GM13977 (cell line): ENCODE measurements at regions not wholly inside any gene's neighbourhood (a gene's known extent, or its start where the extent isn't known, plus 50 kb on each side); places are given as distances from the start of the nearest gene placed in this dataset.

Experiments used
- DNase-seq: peaks from one replicate; pipeline ENCODE4 v3.0.0; 2012; ENCODE audit warnings: low spot score
- CTCF ChIP-seq: IDR thresholded peaks from 2 replicates; pipeline ENCODE4 v1.5.1; 2012; ENCODE audit warnings: mild to moderate bottlenecking, control low read depth; ENCODE audit not compliant: insufficient read depth; ENCODE audit errors: extremely low read depth, missing control alignments
- in situ Hi-C: fragments of 300-500 bp; cut with MboI; formaldehyde crosslinking; loops from one replicate; pipeline ENCODE4 v1.12.0; 2022; ENCODE audit warnings: low sequenced_read_pairs, low pct_unique_long_range_greater_than_20kb, mixed read lengths, inconsistent platforms; ENCODE audit not compliant: unreplicated experiment

- TF ChIP-seq CTCF: no peak
- in situ Hi-C loops: no loop called here
- no peak for DNase-seq
Observed at GRCh38 chr2:18339326-18339725, 221.1 kb downstream of the RDH14 start.

DNA sequence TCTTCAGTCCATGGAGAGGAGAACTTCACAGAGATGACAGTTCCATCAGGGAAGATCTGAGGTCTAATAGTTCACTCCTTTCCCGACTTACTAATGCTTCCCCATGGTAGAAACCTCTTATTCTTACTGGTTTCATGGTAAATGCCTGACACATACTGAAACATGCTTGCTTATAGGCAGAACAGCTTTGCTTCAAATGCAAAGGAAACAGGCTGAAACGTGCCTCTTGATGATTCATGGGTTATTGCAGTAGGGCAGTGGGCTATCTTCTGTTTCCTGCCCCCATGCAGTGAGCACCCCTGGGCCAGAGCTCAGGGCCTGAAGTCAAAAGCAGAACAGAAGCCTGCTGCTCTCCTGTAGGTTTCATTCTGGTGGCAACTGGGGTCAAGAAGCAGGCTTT, 223.5 kb downstream of the RDH14 start:
- in situ Hi-C loops: no loop called here
- no peak for TF ChIP-seq CTCF
- no peak for DNase-seq

- no peak for TF ChIP-seq CTCF
- in situ Hi-C loops: no loop called here
- no peak for DNase-seq
Observed at GRCh38 chr2:18332477-18332876, 228.0 kb downstream of the RDH14 start.

- no peak for TF ChIP-seq CTCF
- DNase-seq: no peak
- in situ Hi-C loops: no loop called here
Observed at GRCh38 chr2:18325118-18325517, 235.3 kb downstream of the RDH14 start.

DNA sequence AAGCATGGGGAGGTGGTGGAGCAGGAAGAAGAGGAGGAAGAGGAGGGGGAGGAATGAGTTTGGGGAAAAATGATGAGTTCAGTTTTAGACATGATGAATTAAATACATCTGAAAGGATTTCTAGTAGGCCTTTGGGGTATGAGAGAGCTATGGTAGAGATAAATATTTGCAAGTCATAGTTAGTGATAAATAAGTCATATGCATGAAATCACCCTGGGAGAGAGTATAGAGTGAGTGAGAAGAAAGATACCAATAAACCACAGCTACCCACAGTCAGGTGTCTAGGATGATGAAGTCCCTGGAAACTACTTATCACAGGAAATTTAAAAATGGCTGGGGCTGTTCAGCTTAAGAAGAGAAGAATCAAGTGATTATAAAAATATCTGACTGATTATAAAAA, 240.5 kb downstream of the RDH14 start:
- in situ Hi-C loops: no loop called here

DNA sequence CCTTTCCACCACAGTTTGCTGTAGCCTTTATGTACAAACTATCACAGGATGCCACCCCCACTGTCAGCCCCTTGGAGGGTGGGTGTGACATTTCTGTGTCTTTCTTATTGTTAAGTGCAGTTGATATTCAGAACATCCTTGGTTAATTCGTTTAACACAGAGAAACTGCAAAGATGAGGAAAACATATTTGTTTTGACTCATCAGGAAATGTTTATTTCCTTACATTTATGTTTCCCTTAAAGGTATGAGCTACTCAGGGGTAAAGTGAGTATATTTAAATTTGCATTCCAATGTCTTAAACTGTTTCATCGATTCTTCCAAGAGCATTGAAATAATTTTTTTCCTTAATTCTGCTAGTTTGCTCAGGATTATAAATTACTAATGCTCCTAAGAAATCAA, 243.4 kb downstream of the RDH14 start:
- TF ChIP-seq CTCF: no peak
- in situ Hi-C loops: no loop called here
- DNase-seq: no peak

More for the DNA sequence above, 240.5 kb downstream of the RDH14 start:
- TF ChIP-seq CTCF: no peak
- DNase-seq: no peak

- DNase-seq: no peak
- in situ Hi-C loops: no loop called here
Observed at GRCh38 chr2:18312818-18313217, 247.6 kb downstream of the RDH14 start.

More at GRCh38 chr2:18312818-18313217, 247.6 kb downstream of the RDH14 start:
- no peak for TF ChIP-seq CTCF
